H1 (cell line): ENCODE measurements at regions not wholly inside any gene's neighbourhood (a gene's known extent, or its start where the extent isn't known, plus 50 kb on each side); places are given as distances from the start of the nearest gene placed in this dataset.

ENCODE experiments used
- CBX5 ChIP-seq: fragments of 300-800, 300-1000 bp; sonication (generic); IDR thresholded peaks from 2 replicates; pipeline ENCODE4 v1.7.1; 2016; ENCODE audit warnings: antibody characterized with exemption, low read length, low read depth
- CHD7 ChIP-seq: fragments of 300-600 bp; sonication (generic); IDR thresholded peaks from 2 replicates; pipeline ENCODE4 v1.7.1; 2012; ENCODE audit warnings: low read length, moderate library complexity, mild to moderate bottlenecking, inconsistent platforms; ENCODE audit not compliant: insufficient replicate concordance
- FOSL1 ChIP-seq: IDR thresholded peaks from 2 replicates; pipeline ENCODE4 v1.6.1; 2011; ENCODE audit warnings: mild to moderate bottlenecking, low read depth, low read length, moderate library complexity; ENCODE audit not compliant: insufficient read depth
- GTF2F1 ChIP-seq: IDR thresholded peaks from 2 replicates; pipeline ENCODE4 v1.6.1; 2012; ENCODE audit warnings: low read depth, low read length, improper control_type of control experiment, borderline replicate concordance
- MAFK ChIP-seq: IDR thresholded peaks from 2 replicates; pipeline ENCODE4 v1.6.1; 2012; ENCODE audit warnings: low read depth, mild to moderate bottlenecking, improper control_type of control experiment, low read length
- RNF2 ChIP-seq: fragments of 200-900, 300-1000 bp; sonication (generic); IDR thresholded peaks from 2 replicates; pipeline ENCODE4 v1.7.1; 2016; ENCODE audit warnings: borderline replicate concordance, low read depth, mild to moderate bottlenecking, antibody characterized with exemption, low read length; ENCODE audit not compliant: poor library complexity, severe bottlenecking; ENCODE audit errors: missing control alignments
- SIX5 ChIP-seq: IDR thresholded peaks from 2 replicates; pipeline ENCODE4 v1.6.1; 2011; ENCODE audit warnings: mild to moderate bottlenecking, low read depth, low read length
- TAF7 ChIP-seq: optimal IDR thresholded peaks from 2 replicates; pipeline ENCODE3; 2011; ENCODE audit warnings: low read depth, mild to moderate bottlenecking, inconsistent platforms, low read length, moderate library complexity, borderline replicate concordance
- TBP ChIP-seq: IDR thresholded peaks from 2 replicates; pipeline ENCODE4 v1.6.1; 2011; ENCODE audit warnings: low read depth, low read length, improper control_type of control experiment
- TCF12 ChIP-seq: IDR thresholded peaks from 2 replicates; pipeline ENCODE4 v1.6.1; 2011; ENCODE audit warnings: low read depth, mild to moderate bottlenecking, low read length
- TEAD4 ChIP-seq: IDR thresholded peaks from 2 replicates; pipeline ENCODE4 v1.6.1; 2012; ENCODE audit warnings: low read depth, low read length, inconsistent platforms, mixed read lengths
- YY1 ChIP-seq: IDR thresholded peaks from 2 replicates; pipeline ENCODE4 v1.6.1; 2011; ENCODE audit warnings: low read depth, mild to moderate bottlenecking, low read length
- TF ChIP-seq, protein P1 (sequence below): IDR thresholded peaks from 2 replicates; pipeline ENCODE4 v1.6.1; 2012; ENCODE audit warnings: inconsistent platforms

GRCh38 chr10:84900141-84900540 lies 571.8 kb downstream of the CCSER2 start (continued):
- TF ChIP-seq CHD7 (no peak), FOSL1 (no peak), TAF7 (no peak), RNF2 (no peak), TBP (no peak), YY1 (no peak), SIX5 (no peak), TCF12 (no peak), TEAD4 (no peak), MAFK (no peak), CBX5 (no peak), GTF2F1 (no peak)
- TF ChIP-seq, protein P1, sequence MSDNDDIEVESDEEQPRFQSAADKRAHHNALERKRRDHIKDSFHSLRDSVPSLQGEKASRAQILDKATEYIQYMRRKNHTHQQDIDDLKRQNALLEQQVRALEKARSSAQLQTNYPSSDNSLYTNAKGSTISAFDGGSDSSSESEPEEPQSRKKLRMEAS: no peak
- TF ChIP-seq, all 59 proteins: peak for 0
